Peyer's patch (tissue), 4 donors: ENCODE measurements at regions not wholly inside any gene's neighbourhood (a gene's known extent, or its start where the extent isn't known, plus 50 kb on each side); places are given as distances from the start of the nearest gene placed in this dataset.
A peak's percentile ranks its signal among the peaks of the same experiment; 100 is the strongest.
"Not testable (repeated sequence)": the region's sequence is repeated elsewhere in the genome, so short reads cannot be mapped to it uniquely, and the experiment has no call there.

ENCODE experiments used
- DNase-seq, 3 donors: peaks; one replicate each; pipeline ENCODE4 v3.0.0-alpha.2; 2017 to 2019
- H3K27ac ChIP-seq, 4 donors: fragments of 200-600 bp; sonication (generic); one replicate each; pipeline ENCODE4 v1.5.1; 2016 to 2019
- H3K27me3 ChIP-seq, 2 donors: fragments of 200-600 bp; sonication (generic); one replicate each; pipeline ENCODE4 v1.5.1; 2019
- H3K36me3 ChIP-seq, 3 donors: fragments of 200-600 bp; sonication (generic); one replicate each; pipeline ENCODE4 v1.5.1; 2016 to 2019
- H3K4me1 ChIP-seq, 4 donors: fragments of 200-600 bp; sonication (generic); one replicate each; pipeline ENCODE4 v1.5.1; 2016 to 2019
- H3K4me3 ChIP-seq, 4 donors: fragments of 200-600 bp; sonication (generic); 1 replicate in 3 of 4; 2 replicates in 1 of 4; pipeline ENCODE4 v1.5.1; 2016 to 2019; ENCODE audit warnings: mild to moderate bottlenecking in 1 of 4
- H3K9me3 ChIP-seq, 4 donors: fragments of 200-600 bp; sonication (generic); one replicate each; pipeline ENCODE4 v1.5.1; 2016 to 2019; ENCODE audit warnings: mild to moderate bottlenecking in 1 of 4
- CTCF ChIP-seq, 6 experiments: fragments of 450-650 bp in 4 of 6; fragments of 200-600 bp in 2 of 6; sonication (generic) in 1 of 6; IDR thresholded peaks; one replicate each; pipeline ENCODE4 v1.5.1; 2017 to 2019; ENCODE audit warnings: antibody characterized with exemption in 6 of 6, mild to moderate bottlenecking in 3 of 6, moderate library complexity in 1 of 6
- POLR2A ChIP-seq, 2 donors: fragments of 450-650 bp; IDR thresholded peaks; one replicate each; pipeline ENCODE4 v1.5.1; 2017; ENCODE audit warnings: antibody characterized with exemption in 2 of 2, mild to moderate bottlenecking in 2 of 2, moderate library complexity in 2 of 2

GRCh38 chr6:27834879-27835549, 77.2 kb downstream of the OR2B2 start:
- H3K27ac ChIP-seq: no peak overlapping the region
- H3K9me3 ChIP-seq: no peaks in the 10 kb centered on the region
- H3K27me3 ChIP-seq: no peaks in the 10 kb centered on the region
- no peak for DNase-seq
- H3K36me3 ChIP-seq: no peaks in the 10 kb centered on the region
- H3K4me3 ChIP-seq: no peak overlapping the region
- no peak for TF ChIP-seq POLR2A (IDR thresholded peaks at IDR 0.05)
- no peak for TF ChIP-seq CTCF (IDR thresholded peaks at IDR 0.05)
- peaks cover 0 to 17% (median 5%) of the 10 kb centered on the region in 4 donors for H3K4me1 ChIP-seq

GRCh38 chr6:27834384-27834783, 77.8 kb downstream of the OR2B2 start:
- Histone ChIP-seq H3K4me1 (peaks cover 0 to 17% (median 4%) of the 10 kb centered on the region in 4 donors), H3K9me3 (no peaks in the 10 kb centered on the region), H3K27ac (no peak overlapping the region), H3K4me3 (no peak overlapping the region), H3K27me3 (no peaks in the 10 kb centered on the region), H3K36me3 (no peaks in the 10 kb centered on the region)
- TF ChIP-seq CTCF (IDR thresholded peaks at IDR 0.05) (no peak), POLR2A (IDR thresholded peaks at IDR 0.05) (no peak)
- no peak for DNase-seq

- not testable (repeated sequence) for H3K27me3 ChIP-seq, H3K36me3 ChIP-seq, H3K9me3 ChIP-seq
- peak overlapping the region; percentile 81 to 90 (median 85) for H3K27ac ChIP-seq
- H3K4me3 ChIP-seq: peak overlapping the region; percentile 46 to 56 (median 52)
- peaks cover 0 to 14% (median 3%) of the 10 kb centered on the region in 4 donors for H3K4me1 ChIP-seq
- peak; percentile 66 to 95 (median 77) for DNase-seq
Observed at GRCh38 chr6:27831434-27832081, 80.6 kb downstream of the OR2B2 start.

- peak overlapping the region; percentile 46 to 56 (median 52) for H3K4me3 ChIP-seq
- TF ChIP-seq POLR2A (IDR thresholded peaks at IDR 0.05): peak in 1 of 2 donors; percentile 37
- not testable (repeated sequence) for H3K4me1 ChIP-seq, H3K27me3 ChIP-seq, H3K9me3 ChIP-seq, H3K36me3 ChIP-seq
- peak; percentile 36 to 63 (median 59) for DNase-seq
- H3K27ac ChIP-seq: peak overlapping the region; percentile 81 to 90 (median 85)
Observed at GRCh38 chr6:27830600-27831433, 81.4 kb downstream of the OR2B2 start.

GRCh38 chr6:27830212-27830599, 82.0 kb downstream of the OR2B2 start:
- TF ChIP-seq CTCF (IDR thresholded peaks at IDR 0.05) (no peak), POLR2A (IDR thresholded peaks at IDR 0.05) (no peak)
- Histone ChIP-seq H3K27me3 (no peaks in the 10 kb centered on the region), H3K36me3 (no peaks in the 10 kb centered on the region), H3K9me3 (peaks cover 0 to 5% (median 0%) of the 10 kb centered on the region in 4 donors), H3K4me1 (peaks cover 0 to 8% (median 0%) of the 10 kb centered on the region in 4 donors), H3K27ac (peak overlapping the region; percentile 81 to 90 (median 85)), H3K4me3 (peak overlapping the region in 3 of 4 donors; percentile 46 to 56 (median 54))
- DNase-seq: no peak

- peaks cover 0 to 9% (median 0%) of the 10 kb centered on the region in 4 donors for H3K4me1 ChIP-seq
- peak overlapping the region in 2 of 4 donors; percentile 54 to 56 for H3K4me3 ChIP-seq
- DNase-seq: no peak
- H3K27me3 ChIP-seq: no peaks in the 10 kb centered on the region
- peaks cover 0 to 5% (median 0%) of the 10 kb centered on the region in 4 donors for H3K9me3 ChIP-seq
- no peaks in the 10 kb centered on the region for H3K36me3 ChIP-seq
- H3K27ac ChIP-seq: peak overlapping the region in 3 of 4 donors; percentile 81 to 86 (median 84)
- TF ChIP-seq CTCF (IDR thresholded peaks at IDR 0.05) (no peak), POLR2A (IDR thresholded peaks at IDR 0.05) (no peak)
Observed at GRCh38 chr6:27829453-27830211, 82.6 kb downstream of the OR2B2 start.

- H3K27me3 ChIP-seq, H3K4me3 ChIP-seq, H3K27ac ChIP-seq, DNase-seq, H3K36me3 ChIP-seq, H3K4me1 ChIP-seq, H3K9me3 ChIP-seq: not testable (repeated sequence)
Observed at GRCh38 chr6:27827477-27827876, 84.7 kb downstream of the OR2B2 start.

GRCh38 chr6:27826612-27826985, 85.6 kb downstream of the OR2B2 start:
- not testable (repeated sequence) for DNase-seq, H3K4me1 ChIP-seq, H3K36me3 ChIP-seq, H3K27ac ChIP-seq, H3K27me3 ChIP-seq, H3K9me3 ChIP-seq
- peak overlapping the region in 1 of 4 donors; percentile 3 for H3K4me3 ChIP-seq
